ENCODE measurements at regions not wholly inside any gene's neighbourhood (a gene's known extent, or its start where the extent isn't known, plus 50 kb on each side); places are given as distances from the start of the nearest gene placed in this dataset.

GRCh38 chr20:52332649-52333250, 141.2 kb upstream of the ZFP64 start:
- no peak overlapping the region for H3K4me3 ChIP-seq (replicated peaks in 1 of 2; ENCODE audit: low read depth in 1 of 2, low read length in 2 of 2)
- intact Hi-C loops (cut with micrococcal nuclease) = no loop called here
- no peaks in the 10 kb centered on the region for H3K79me2 ChIP-seq (ENCODE audit: insufficient read depth, low read length)
- H3K4me1 ChIP-seq (ENCODE audit: control insufficient read depth in 1 of 2, insufficient read depth in 2 of 2, low read length in 2 of 2) = no peaks in the 10 kb centered on the region
- H3K27ac ChIP-seq (ENCODE audit: low read depth, low read length) = no peak overlapping the region
- TF ChIP-seq CEBPB (IDR thresholded peaks at IDR 0.05; ENCODE audit: low read depth) (no peak), ATF3 (IDR thresholded peaks at IDR 0.05) (no peak), ELF1 (IDR thresholded peaks at IDR 0.05; ENCODE audit: borderline replicate concordance, low read depth) (no peak), REST (IDR thresholded peaks at IDR 0.05; ENCODE audit: low read depth) (no peak), RAD21 (IDR thresholded peaks at IDR 0.05; ENCODE audit: low read depth) (no peak), CTCF (IDR thresholded peaks at IDR 0.05 in 2 of 3, conservative IDR thresholded peaks at IDR 0.05 in 1 of 3; ENCODE audit: borderline replicate concordance in 1 of 3, insufficient read depth in 1 of 3, low read depth in 2 of 3, low read length in 2 of 3) (no peak)
- no peaks in the 10 kb centered on the region for H4K20me1 ChIP-seq (ENCODE audit: insufficient read depth)
- ATAC-seq = no peak
- no peak overlapping the region for H3K9ac ChIP-seq (ENCODE audit: low read length)
- no peak overlapping the region for H2AFZ ChIP-seq (ENCODE audit: low read depth, low read length, poor library complexity, severe bottlenecking)
- no peak for DNase-seq (ENCODE audit: low read depth, low spot score)
- peaks cover 4% of the 10 kb centered on the region; the same call in 1 of the 2 replicates for H3K27me3 ChIP-seq (ENCODE audit: insufficient read depth, low read length)
- no TSS peak for BruUV-seq (replicated peaks)
- RAD21 ChIA-PET (ENCODE audit: low non-redundant PET in 1 of 2, low total read pairs in 2 of 2, uncharacterized antibody in 2 of 2, unreplicated experiment in 2 of 2) = no interaction called here
- no peaks in the 10 kb centered on the region for H3K9me3 ChIP-seq (ENCODE audit: control insufficient read depth in 1 of 2, insufficient read depth in 1 of 2, low read depth in 1 of 2, low read length in 2 of 2)
- H3K4me2 ChIP-seq (ENCODE audit: low read length) = no peak overlapping the region
- POLR2A ChIA-PET = no interaction called here
- CTCF ChIA-PET = no interaction called here
- no peaks in the 10 kb centered on the region for H3K36me3 ChIP-seq (ENCODE audit: control insufficient read depth in 1 of 2, insufficient read depth in 2 of 2, low read length in 2 of 2)
- no peaks in the 10 kb centered on the region for H3K9me2 ChIP-seq (ENCODE audit: insufficient read depth)

All from HCT116 (cell line).